ENCODE measurements at regions not wholly inside any gene's neighbourhood (a gene's known extent, or its start where the extent isn't known, plus 50 kb on each side); places are given as distances from the start of the nearest gene placed in this dataset.

GRCh38 chr18:43868497-43868995, 591.3 kb upstream of the SYT4 start:
- H3K9me3 ChIP-seq (ENCODE audit: low read depth, low read length) = no peaks in the 10 kb centered on the region
- TF ChIP-seq EZH2 (IDR thresholded peaks at IDR 0.05) = no peak
- no peak for TF ChIP-seq POLR2AphosphoS5 (IDR thresholded peaks at IDR 0.05; ENCODE audit: borderline replicate concordance, low read depth, low read length)
- TF ChIP-seq FOXP2 (optimal IDR thresholded peaks at IDR 0.05; ENCODE audit: control extremely low read depth, extremely low read length, insufficient read depth) = no peak
- H3K9ac ChIP-seq (ENCODE audit: insufficient read length) = no peak overlapping the region
- H3K27ac ChIP-seq = no peak overlapping the region
- H3K36me3 ChIP-seq (ENCODE audit: insufficient read depth, low read length) = no peaks in the 10 kb centered on the region
- H3K4me3 ChIP-seq = no peak overlapping the region
- no peak for DNase-seq (ENCODE audit: low read depth, low spot score)

GRCh38 chr18:43869451-43870008, 592.2 kb upstream of the SYT4 start:
- H3K36me3 ChIP-seq (ENCODE audit: insufficient read depth, low read length) = no peaks in the 10 kb centered on the region
- no peak overlapping the region for H3K9ac ChIP-seq (ENCODE audit: insufficient read length)
- TF ChIP-seq POLR2AphosphoS5 (IDR thresholded peaks at IDR 0.05; ENCODE audit: borderline replicate concordance, low read depth, low read length) (no peak), EZH2 (IDR thresholded peaks at IDR 0.05) (no peak), FOXP2 (optimal IDR thresholded peaks at IDR 0.05; ENCODE audit: control extremely low read depth, extremely low read length, insufficient read depth) (no peak)
- no peak overlapping the region for H3K4me3 ChIP-seq
- no peak for DNase-seq (ENCODE audit: low read depth, low spot score)
- no peak overlapping the region for H3K27ac ChIP-seq
- no peaks in the 10 kb centered on the region for H3K9me3 ChIP-seq (ENCODE audit: low read depth, low read length)

DNA sequence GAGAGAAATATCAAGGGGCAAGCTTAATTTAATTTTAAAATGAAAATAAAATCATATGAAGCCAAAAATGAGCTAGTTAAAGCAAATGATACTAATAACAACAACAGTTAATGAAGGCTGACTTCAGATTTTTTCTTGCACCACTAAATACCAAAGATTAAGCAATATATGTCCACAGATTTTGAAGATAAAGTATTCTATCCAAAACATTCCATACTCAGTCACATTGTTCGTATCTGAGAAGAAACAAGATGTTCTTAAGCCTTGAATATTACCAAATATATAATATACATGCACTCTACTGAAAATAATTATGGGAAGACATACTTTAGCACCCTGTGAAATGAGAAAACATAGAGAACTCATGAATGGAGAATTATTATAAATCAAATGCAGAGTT, 593.3 kb upstream of the SYT4 start:
- no peak overlapping the region for H3K9ac ChIP-seq (ENCODE audit: insufficient read length)
- TF ChIP-seq EZH2 (IDR thresholded peaks at IDR 0.05) (no peak), POLR2AphosphoS5 (IDR thresholded peaks at IDR 0.05; ENCODE audit: borderline replicate concordance, low read depth, low read length) (no peak), FOXP2 (optimal IDR thresholded peaks at IDR 0.05; ENCODE audit: control extremely low read depth, extremely low read length, insufficient read depth) (no peak)
- no peak for DNase-seq (ENCODE audit: low read depth, low spot score)
- H3K9me3 ChIP-seq (ENCODE audit: low read depth, low read length) = no peaks in the 10 kb centered on the region
- H3K36me3 ChIP-seq (ENCODE audit: insufficient read depth, low read length) = no peaks in the 10 kb centered on the region
- no peak overlapping the region for H3K27ac ChIP-seq
- H3K4me3 ChIP-seq = no peak overlapping the region

DNA sequence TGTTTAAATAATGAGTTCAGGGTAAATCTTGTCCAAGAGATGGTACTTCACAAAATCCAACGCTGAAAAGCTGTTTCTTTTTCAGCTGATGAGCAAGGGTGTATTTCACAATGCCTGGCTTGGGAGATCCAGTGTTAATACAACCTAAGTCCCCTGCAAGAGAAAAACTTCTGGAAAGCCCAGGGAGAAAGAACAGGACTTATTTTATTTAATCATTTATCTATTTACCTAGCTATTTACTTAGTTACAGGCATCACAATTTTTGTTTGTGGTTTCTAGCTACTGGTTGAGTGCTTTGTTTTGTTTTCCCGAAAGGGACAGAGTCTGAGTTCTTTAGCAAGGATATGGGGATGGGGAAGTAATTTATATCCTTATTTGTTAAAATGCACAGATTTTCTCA, 598.2 kb upstream of the SYT4 start:
- TF ChIP-seq POLR2AphosphoS5 (IDR thresholded peaks at IDR 0.05; ENCODE audit: borderline replicate concordance, low read depth, low read length) (no peak), FOXP2 (optimal IDR thresholded peaks at IDR 0.05; ENCODE audit: control extremely low read depth, extremely low read length, insufficient read depth) (no peak), EZH2 (IDR thresholded peaks at IDR 0.05) (no peak)
- peak overlapping the region; percentile 68; the same call in 1 of the 2 replicates for H3K27ac ChIP-seq
- no peaks in the 10 kb centered on the region for H3K9me3 ChIP-seq (ENCODE audit: low read depth, low read length)
- H3K4me3 ChIP-seq = no peak overlapping the region
- no peak for DNase-seq (ENCODE audit: low read depth, low spot score)
- H3K9ac ChIP-seq (ENCODE audit: insufficient read length) = no peak overlapping the region
- H3K36me3 ChIP-seq (ENCODE audit: insufficient read depth, low read length) = no peaks in the 10 kb centered on the region

DNA sequence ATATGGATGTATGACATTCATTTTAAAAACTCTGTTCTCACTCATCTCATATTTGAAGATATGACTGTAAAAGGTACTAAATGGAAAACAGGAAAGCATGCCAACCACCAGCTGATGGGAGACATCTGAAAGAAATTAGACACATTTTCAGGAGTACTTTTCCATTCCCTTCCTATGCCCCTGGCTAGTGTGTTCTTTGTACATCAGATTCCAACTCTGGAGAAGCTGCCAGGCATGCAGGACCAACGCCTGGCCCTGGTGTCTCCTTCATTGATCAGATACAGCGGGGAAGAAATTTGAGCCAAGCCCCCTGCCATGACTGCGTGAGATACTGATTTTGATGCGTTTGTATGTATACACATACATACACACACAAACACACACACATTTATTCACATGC, 599.0 kb upstream of the SYT4 start:
- TF ChIP-seq FOXP2 (optimal IDR thresholded peaks at IDR 0.05; ENCODE audit: control extremely low read depth, extremely low read length, insufficient read depth) (no peak), POLR2AphosphoS5 (IDR thresholded peaks at IDR 0.05; ENCODE audit: borderline replicate concordance, low read depth, low read length) (no peak), EZH2 (IDR thresholded peaks at IDR 0.05) (no peak)
- peak; percentile 26 for DNase-seq (ENCODE audit: low read depth, low spot score)
- H3K9ac ChIP-seq (ENCODE audit: insufficient read length) = no peak overlapping the region
- peak overlapping the region; percentile 40; the same call in 1 of the 2 replicates for H3K4me3 ChIP-seq
- no peaks in the 10 kb centered on the region for H3K36me3 ChIP-seq (ENCODE audit: insufficient read depth, low read length)
- H3K9me3 ChIP-seq (ENCODE audit: low read depth, low read length) = no peaks in the 10 kb centered on the region
- peak overlapping the region; percentile 70 for H3K27ac ChIP-seq

- no peaks in the 10 kb centered on the region for H3K36me3 ChIP-seq (ENCODE audit: insufficient read depth, low read length)
- DNase-seq (ENCODE audit: low read depth, low spot score) = no peak
- no peak overlapping the region for H3K9ac ChIP-seq (ENCODE audit: insufficient read length)
- TF ChIP-seq EZH2 (IDR thresholded peaks at IDR 0.05) = no peak
- no peak for TF ChIP-seq FOXP2 (optimal IDR thresholded peaks at IDR 0.05; ENCODE audit: control extremely low read depth, extremely low read length, insufficient read depth)
- TF ChIP-seq POLR2AphosphoS5 (IDR thresholded peaks at IDR 0.05; ENCODE audit: borderline replicate concordance, low read depth, low read length) = no peak
- H3K27ac ChIP-seq = peak overlapping the region; percentile 70
- peak overlapping the region; percentile 40; the same call in 1 of the 2 replicates for H3K4me3 ChIP-seq
- H3K9me3 ChIP-seq (ENCODE audit: low read depth, low read length) = no peaks in the 10 kb centered on the region
Observed at GRCh38 chr18:43876748-43877147, 599.5 kb upstream of the SYT4 start.

DNA sequence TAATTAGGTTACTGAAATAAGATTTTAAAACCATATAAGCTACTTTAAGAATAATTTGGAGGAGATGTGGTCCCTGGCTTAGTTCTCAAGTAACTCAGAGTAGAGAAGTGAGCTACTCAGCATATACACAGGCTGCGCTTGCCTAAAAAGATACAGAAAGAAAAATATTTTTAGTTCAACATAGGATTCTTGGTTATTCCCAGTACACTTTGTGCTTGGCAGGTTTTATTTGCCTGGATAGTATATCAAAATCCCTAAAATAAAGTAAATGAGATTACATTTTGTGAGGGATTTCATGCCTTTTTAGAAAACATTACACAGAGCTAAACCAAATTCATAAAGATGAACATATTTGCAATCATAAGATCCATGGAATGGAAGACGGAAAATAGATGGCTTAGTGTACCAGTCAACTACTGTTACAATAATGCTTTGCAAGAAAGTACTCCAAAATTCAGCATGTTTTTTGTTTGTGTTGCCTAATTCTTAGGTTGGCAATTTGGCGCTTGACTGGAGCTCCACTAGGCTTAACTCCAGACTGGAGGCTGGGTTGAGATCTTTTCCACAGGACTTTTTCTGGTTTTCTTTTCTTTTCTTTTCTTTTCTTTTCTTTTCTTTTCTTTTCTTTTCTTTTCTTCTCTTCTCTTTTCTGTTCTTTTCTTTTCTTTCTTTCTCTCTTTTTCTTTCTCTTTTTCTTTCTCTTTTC, 600.5 kb upstream of the SYT4 start:
- no peaks in the 10 kb centered on the region for H3K36me3 ChIP-seq (ENCODE audit: insufficient read depth, low read length)
- no peak overlapping the region for H3K9ac ChIP-seq (ENCODE audit: insufficient read length)
- no peak overlapping the region for H3K27ac ChIP-seq
- H3K9me3 ChIP-seq (ENCODE audit: low read depth, low read length) = no peaks in the 10 kb centered on the region
- TF ChIP-seq POLR2AphosphoS5 (IDR thresholded peaks at IDR 0.05; ENCODE audit: borderline replicate concordance, low read depth, low read length) (no peak), FOXP2 (optimal IDR thresholded peaks at IDR 0.05; ENCODE audit: control extremely low read depth, extremely low read length, insufficient read depth) (no peak), EZH2 (IDR thresholded peaks at IDR 0.05) (no peak)
- DNase-seq (ENCODE audit: low read depth, low spot score) = no peak
- H3K4me3 ChIP-seq = no peak overlapping the region

DNA sequence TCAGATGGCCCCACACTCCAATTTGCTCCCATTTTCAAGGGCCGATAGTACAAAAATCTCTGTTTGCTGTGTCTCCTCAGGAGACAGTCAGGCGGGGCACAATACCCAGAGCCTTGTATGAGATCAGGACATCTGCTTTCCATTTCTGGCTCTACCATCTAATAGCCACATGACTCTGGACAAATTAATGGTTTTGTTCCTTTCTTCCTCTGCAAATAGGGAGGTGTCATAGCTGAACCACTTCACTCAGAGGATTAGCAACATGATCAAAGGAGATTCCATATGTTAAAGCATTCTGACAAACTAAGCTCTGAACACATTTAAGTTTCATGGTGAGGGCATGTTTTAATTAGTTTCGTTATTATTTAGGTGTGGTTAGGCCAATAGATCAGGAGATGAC, 602.1 kb upstream of the SYT4 start:
- TF ChIP-seq EZH2 (IDR thresholded peaks at IDR 0.05) (no peak), POLR2AphosphoS5 (IDR thresholded peaks at IDR 0.05; ENCODE audit: borderline replicate concordance, low read depth, low read length) (no peak), FOXP2 (optimal IDR thresholded peaks at IDR 0.05; ENCODE audit: control extremely low read depth, extremely low read length, insufficient read depth) (no peak)
- DNase-seq (ENCODE audit: low read depth, low spot score) = no peak
- Histone ChIP-seq H3K27ac (no peak overlapping the region), H3K4me3 (no peak overlapping the region), H3K36me3 (ENCODE audit: insufficient read depth, low read length) (no peaks in the 10 kb centered on the region), H3K9ac (ENCODE audit: insufficient read length) (no peak overlapping the region), H3K9me3 (ENCODE audit: low read depth, low read length) (no peaks in the 10 kb centered on the region)

Data from SK-N-MC (cell line).